SU-DHL-6 (cell line): ENCODE measurements at regions not wholly inside any gene's neighbourhood (a gene's known extent, or its start where the extent isn't known, plus 50 kb on each side); places are given as distances from the start of the nearest gene placed in this dataset.
"Not testable (repeated sequence)": the region's sequence is repeated elsewhere in the genome, so short reads cannot be mapped to it uniquely, and the experiment has no call there.

Experiments used
- H2AFZ ChIP-seq: fragments of 200-600 bp; sonication (generic); 2 replicates; pipeline ENCODE4 v1.6.1; 2014; ENCODE audit warnings: low read depth, mild to moderate bottlenecking, moderate library complexity, mixed read lengths, antibody characterized with exemption, low read length; ENCODE audit not compliant: severe bottlenecking
- H3F3A ChIP-seq: fragments of 200-600 bp; shearing (Covaris generic); 2 replicates; pipeline ENCODE4 v1.6.0; 2016; ENCODE audit warnings: antibody characterized with exemption, mild to moderate bottlenecking; ENCODE audit not compliant: insufficient read depth
- H3K27ac ChIP-seq: fragments of 200-600 bp; sonication (generic); 2 replicates; pipeline ENCODE4 v1.5.1; 2016; ENCODE audit warnings: low read depth, mild to moderate bottlenecking, low read length, moderate library complexity, mixed read lengths
- H3K27me3 ChIP-seq: fragments of 200-600 bp; sonication (generic), shearing (Covaris generic); 2 replicates; pipeline ENCODE4 v1.6.0; 2014; ENCODE audit warnings: mild to moderate bottlenecking, low read length
- H3K36me3 ChIP-seq: fragments of 200-600 bp; sonication (generic); 2 replicates; pipeline ENCODE4 v1.6.1; 2014; ENCODE audit warnings: mild to moderate bottlenecking, low read length, mixed read lengths
- H3K4me2 ChIP-seq: fragments of 300-600, 200-600 bp; shearing (Covaris generic), sonication (generic); 2 replicates; pipeline ENCODE4 v1.6.0; 2014; ENCODE audit warnings: low read length, low read depth, mild to moderate bottlenecking; ENCODE audit not compliant: poor library complexity, severe bottlenecking
- H3K4me3 ChIP-seq: fragments of 200-600 bp; sonication (generic); 2 replicates; pipeline ENCODE4 v1.5.1; 2014; ENCODE audit warnings: antibody characterized with exemption, low read length, mild to moderate bottlenecking, mixed read lengths; ENCODE audit not compliant: insufficient read depth, poor library complexity, severe bottlenecking
- H3K79me2 ChIP-seq: fragments of 200-600 bp; sonication (generic); 2 replicates; pipeline ENCODE4 v1.6.1; 2014; ENCODE audit warnings: mild to moderate bottlenecking, low read length, moderate library complexity; ENCODE audit not compliant: insufficient read depth
- H3K9ac ChIP-seq: fragments of 200-600 bp; sonication (generic); 2 replicates; pipeline ENCODE4 v1.7.0; 2014; ENCODE audit warnings: mild to moderate bottlenecking, low read length
- H3K9me2 ChIP-seq: fragments of 200-600 bp; sonication (generic); replicated peaks from 2 replicates; pipeline ENCODE4 v1.6.1; 2014; ENCODE audit warnings: low read length; ENCODE audit not compliant: insufficient read depth
- H3K9me3 ChIP-seq: fragments of 200-600 bp; sonication (generic); 2 replicates; pipeline ENCODE4 v1.6.1; 2014; ENCODE audit warnings: low read length, mixed read lengths; ENCODE audit not compliant: insufficient read depth
- H4K20me1 ChIP-seq: fragments of 200-600 bp; sonication (generic); 2 replicates; pipeline ENCODE4 v1.6.1; 2014; ENCODE audit warnings: low read depth, mild to moderate bottlenecking, antibody characterized with exemption, low read length, moderate library complexity, mixed read lengths
- EZH2phosphoT487 ChIP-seq: fragments of 200-600 bp; sonication (generic), shearing (Covaris generic); conservative IDR thresholded peaks from 2 replicates; pipeline ENCODE4 v1.6.1; 2018; ENCODE audit warnings: mild to moderate bottlenecking, antibody characterized with exemption, low read length, moderate library complexity, mixed read lengths
- TF ChIP-seq, protein P1 (sequence below): fragments of 200-600 bp; sonication (generic); IDR thresholded peaks from one replicate; pipeline ENCODE4 v1.5.1; 2017; ENCODE audit warnings: antibody characterized with exemption, mild to moderate bottlenecking, low read length, moderate library complexity; ENCODE audit not compliant: insufficient read depth, poor library complexity, severe bottlenecking

DNA sequence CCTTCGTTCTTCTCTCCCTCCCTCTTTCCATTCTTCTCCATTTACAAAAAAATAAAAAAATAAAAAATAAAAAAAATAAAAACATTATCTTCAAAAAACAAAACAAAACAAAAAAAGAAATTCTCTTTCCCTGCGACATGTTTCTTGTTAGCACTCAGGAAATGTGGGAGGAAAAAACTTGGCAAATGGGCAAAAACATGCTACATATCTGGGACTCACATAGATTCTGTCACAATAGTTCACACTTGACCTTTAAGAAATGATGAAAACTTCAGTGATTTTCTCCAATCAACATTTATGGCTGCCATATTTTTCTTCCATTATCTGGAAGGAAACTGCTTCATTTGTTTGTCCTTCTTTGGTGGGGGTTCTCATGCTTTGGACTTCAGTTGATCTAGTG is 109.3 kb downstream of the PRKAB2 start:
- Histone ChIP-seq H3K27ac (no peak overlapping the region), H3K9ac (no peak overlapping the region), H2AFZ (no peak overlapping the region), H3K4me2 (no peak overlapping the region), H3K9me2 (no peaks in the 10 kb centered on the region), H3K36me3 (no peaks in the 10 kb centered on the region), H3K79me2 (no peaks in the 10 kb centered on the region), H3F3A (no peaks in the 10 kb centered on the region), H3K27me3 (no peaks in the 10 kb centered on the region), H3K4me3 (no peak overlapping the region), H4K20me1 (no peaks in the 10 kb centered on the region), H3K9me3 (no peaks in the 10 kb centered on the region)
- TF ChIP-seq, protein P1, sequence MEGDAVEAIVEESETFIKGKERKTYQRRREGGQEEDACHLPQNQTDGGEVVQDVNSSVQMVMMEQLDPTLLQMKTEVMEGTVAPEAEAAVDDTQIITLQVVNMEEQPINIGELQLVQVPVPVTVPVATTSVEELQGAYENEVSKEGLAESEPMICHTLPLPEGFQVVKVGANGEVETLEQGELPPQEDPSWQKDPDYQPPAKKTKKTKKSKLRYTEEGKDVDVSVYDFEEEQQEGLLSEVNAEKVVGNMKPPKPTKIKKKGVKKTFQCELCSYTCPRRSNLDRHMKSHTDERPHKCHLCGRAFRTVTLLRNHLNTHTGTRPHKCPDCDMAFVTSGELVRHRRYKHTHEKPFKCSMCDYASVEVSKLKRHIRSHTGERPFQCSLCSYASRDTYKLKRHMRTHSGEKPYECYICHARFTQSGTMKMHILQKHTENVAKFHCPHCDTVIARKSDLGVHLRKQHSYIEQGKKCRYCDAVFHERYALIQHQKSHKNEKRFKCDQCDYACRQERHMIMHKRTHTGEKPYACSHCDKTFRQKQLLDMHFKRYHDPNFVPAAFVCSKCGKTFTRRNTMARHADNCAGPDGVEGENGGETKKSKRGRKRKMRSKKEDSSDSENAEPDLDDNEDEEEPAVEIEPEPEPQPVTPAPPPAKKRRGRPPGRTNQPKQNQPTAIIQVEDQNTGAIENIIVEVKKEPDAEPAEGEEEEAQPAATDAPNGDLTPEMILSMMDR: no peak
- no peak for TF ChIP-seq EZH2phosphoT487

DNA sequence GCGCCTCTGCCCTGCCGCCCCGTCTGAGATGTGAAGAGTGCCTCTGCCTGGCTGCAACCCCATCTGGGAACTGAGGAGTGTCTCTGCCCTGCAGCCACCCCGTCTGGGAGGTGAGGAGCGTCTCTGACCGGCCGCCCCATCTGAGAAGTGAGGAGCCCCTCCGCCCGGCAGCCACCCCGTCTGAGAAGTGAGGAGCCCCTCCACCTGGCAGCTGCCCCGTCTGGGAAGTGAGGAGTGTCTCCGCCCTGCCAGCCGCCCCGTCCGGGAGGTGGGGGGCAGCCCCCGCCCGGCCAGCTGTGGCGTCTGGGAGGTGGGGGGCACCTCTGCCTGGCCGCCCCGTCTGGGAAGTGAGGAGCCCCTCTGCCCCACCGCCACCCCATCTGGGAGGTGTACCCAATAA is 110.4 kb downstream of the PRKAB2 start:
- not testable (repeated sequence) for H3K4me3 ChIP-seq, H2AFZ ChIP-seq, H3K9me2 ChIP-seq

DNA sequence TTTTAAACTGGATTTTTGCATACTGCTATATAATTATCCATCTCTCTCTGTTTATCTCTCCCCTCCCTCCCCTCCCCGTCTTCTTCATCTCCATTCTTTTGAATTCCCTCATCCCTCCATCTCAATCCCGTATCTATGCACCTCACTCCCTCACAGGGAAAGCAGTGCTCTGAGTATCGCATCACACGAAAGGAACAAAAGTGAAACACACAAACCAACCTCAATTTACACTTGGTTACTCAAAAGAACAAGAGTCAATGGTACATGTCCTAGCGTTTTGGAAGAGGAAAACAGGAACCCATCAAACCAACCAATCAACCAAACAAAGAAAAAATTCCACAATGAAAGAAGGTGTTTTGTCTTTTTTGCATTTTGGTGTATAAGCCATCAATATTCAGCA is 115.1 kb downstream of the NBPF12 start:
- Histone ChIP-seq H3K36me3 (no peaks in the 10 kb centered on the region), H3K79me2 (no peaks in the 10 kb centered on the region), H3K9me2 (no peaks in the 10 kb centered on the region), H3K27me3 (no peaks in the 10 kb centered on the region), H3K27ac (no peak overlapping the region), H3K4me3 (no peak overlapping the region), H3K4me2 (no peak overlapping the region), H3F3A (no peaks in the 10 kb centered on the region), H3K9me3 (no peaks in the 10 kb centered on the region), H2AFZ (no peak overlapping the region), H4K20me1 (no peaks in the 10 kb centered on the region), H3K9ac (no peak overlapping the region)
- TF ChIP-seq, protein P1: no peak
- TF ChIP-seq EZH2phosphoT487: no peak

More for the DNA sequence above, 110.4 kb downstream of the PRKAB2 start:
- H3F3A ChIP-seq, H3K79me2 ChIP-seq, H3K27ac ChIP-seq, H3K36me3 ChIP-seq, H3K9me3 ChIP-seq, H3K9ac ChIP-seq, H3K4me2 ChIP-seq, H4K20me1 ChIP-seq, H3K27me3 ChIP-seq: not testable (repeated sequence)

DNA sequence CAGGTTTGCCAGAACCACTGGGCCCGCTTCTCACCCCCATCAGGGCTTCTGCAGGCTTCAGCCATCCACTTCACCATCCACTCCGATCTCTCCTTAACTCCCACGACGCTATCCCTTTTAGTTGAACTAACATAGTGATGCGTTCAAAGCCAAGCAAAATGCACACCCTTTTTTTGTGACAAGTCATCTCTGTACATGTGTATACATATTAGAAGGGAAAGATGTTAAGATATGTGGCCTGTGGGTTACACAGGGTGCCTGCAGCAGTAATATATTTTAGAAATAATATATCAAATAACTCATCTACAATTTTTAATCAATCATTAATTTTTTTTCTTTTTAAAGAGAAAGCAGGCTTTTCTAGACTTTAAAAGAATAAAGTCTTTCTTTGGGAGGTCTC is 114.6 kb downstream of the NBPF12 start:
- H3K4me3 ChIP-seq: no peak overlapping the region
- no peaks in the 10 kb centered on the region for H3K36me3 ChIP-seq
- no peaks in the 10 kb centered on the region for H3K9me2 ChIP-seq
- no peaks in the 10 kb centered on the region for H3K27me3 ChIP-seq
- H3K4me2 ChIP-seq: no peak overlapping the region
- H2AFZ ChIP-seq: no peak overlapping the region
- H3F3A ChIP-seq: no peaks in the 10 kb centered on the region
- TF ChIP-seq, protein P1: no peak
- TF ChIP-seq EZH2phosphoT487: no peak
- H4K20me1 ChIP-seq: no peaks in the 10 kb centered on the region
- H3K79me2 ChIP-seq: no peaks in the 10 kb centered on the region
- no peaks in the 10 kb centered on the region for H3K9me3 ChIP-seq
- H3K9ac ChIP-seq: no peak overlapping the region
- no peak overlapping the region for H3K27ac ChIP-seq
